ENCODE measurements at regions not wholly inside any gene's neighbourhood (a gene's known extent, or its start where the extent isn't known, plus 50 kb on each side); places are given as distances from the start of the nearest gene placed in this dataset.

GRCh38 chr18:56021809-56022195 is 433.8 kb upstream of the TCF4 start:
- TF ChIP-seq, protein P1, sequence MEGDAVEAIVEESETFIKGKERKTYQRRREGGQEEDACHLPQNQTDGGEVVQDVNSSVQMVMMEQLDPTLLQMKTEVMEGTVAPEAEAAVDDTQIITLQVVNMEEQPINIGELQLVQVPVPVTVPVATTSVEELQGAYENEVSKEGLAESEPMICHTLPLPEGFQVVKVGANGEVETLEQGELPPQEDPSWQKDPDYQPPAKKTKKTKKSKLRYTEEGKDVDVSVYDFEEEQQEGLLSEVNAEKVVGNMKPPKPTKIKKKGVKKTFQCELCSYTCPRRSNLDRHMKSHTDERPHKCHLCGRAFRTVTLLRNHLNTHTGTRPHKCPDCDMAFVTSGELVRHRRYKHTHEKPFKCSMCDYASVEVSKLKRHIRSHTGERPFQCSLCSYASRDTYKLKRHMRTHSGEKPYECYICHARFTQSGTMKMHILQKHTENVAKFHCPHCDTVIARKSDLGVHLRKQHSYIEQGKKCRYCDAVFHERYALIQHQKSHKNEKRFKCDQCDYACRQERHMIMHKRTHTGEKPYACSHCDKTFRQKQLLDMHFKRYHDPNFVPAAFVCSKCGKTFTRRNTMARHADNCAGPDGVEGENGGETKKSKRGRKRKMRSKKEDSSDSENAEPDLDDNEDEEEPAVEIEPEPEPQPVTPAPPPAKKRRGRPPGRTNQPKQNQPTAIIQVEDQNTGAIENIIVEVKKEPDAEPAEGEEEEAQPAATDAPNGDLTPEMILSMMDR (IDR thresholded peaks at IDR 0.05; ENCODE audit: low read depth, low read length, poor library complexity, severe bottlenecking) = no peak
- no peak for TF ChIP-seq EZH2phosphoT487 (IDR thresholded peaks at IDR 0.05; ENCODE audit: borderline replicate concordance, low read length)
